ENCODE measurements at regions not wholly inside any gene's neighbourhood (a gene's known extent, or its start where the extent isn't known, plus 50 kb on each side); places are given as distances from the start of the nearest gene placed in this dataset.
"Not testable (repeated sequence)": the region's sequence is repeated elsewhere in the genome, so short reads cannot be mapped to it uniquely, and the experiment has no call there.

DNA sequence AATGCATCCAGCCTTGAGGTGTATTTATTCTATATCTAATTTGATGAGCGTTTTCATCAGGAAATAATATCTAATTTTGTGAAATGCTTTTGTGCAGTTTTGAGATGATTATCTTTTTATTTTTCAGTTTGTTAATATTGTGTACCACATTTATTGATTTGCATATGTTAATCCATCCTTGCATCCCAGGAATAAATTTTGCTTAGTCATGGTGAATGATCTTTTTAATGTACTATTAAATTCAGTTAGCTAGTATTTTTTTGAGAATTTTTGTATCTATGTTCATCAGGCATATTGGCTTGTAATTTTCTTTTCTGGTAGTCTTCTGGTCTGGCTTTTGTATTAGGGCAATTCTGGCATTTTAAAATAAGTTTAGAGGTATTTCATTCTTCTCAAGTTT is 697.5 kb upstream of the ADGRL4 start:
- H3K9ac ChIP-seq (ENCODE audit: insufficient read length, low read depth), result no peak overlapping the region
- no peak for DNase-seq (ENCODE audit: low read depth, low spot score)
- no peaks in the 10 kb centered on the region for H3K36me3 ChIP-seq (ENCODE audit: insufficient read depth, insufficient read length, low read length)
- no peak for TF ChIP-seq ZNF274 (IDR thresholded peaks at IDR 0.05; ENCODE audit: low read depth, low read length)
- no peak for TF ChIP-seq YY1 (IDR thresholded peaks at IDR 0.05; ENCODE audit: insufficient read depth, insufficient read length)
- no peak for TF ChIP-seq SUZ12 (IDR thresholded peaks at IDR 0.05; ENCODE audit: extremely low read depth, insufficient read depth, insufficient read length)
- no peaks in the 10 kb centered on the region for H3K27me3 ChIP-seq (ENCODE audit: insufficient read depth, insufficient read length)
- H3K4me1 ChIP-seq (ENCODE audit: insufficient read depth, insufficient read length), result peaks cover 2% of the 10 kb centered on the region
- no peak overlapping the region for H3K4me3 ChIP-seq (ENCODE audit: insufficient read length, low read depth)
- H3K9me3 ChIP-seq (ENCODE audit: insufficient read depth, low read length), result no peaks in the 10 kb centered on the region; the same call in 1 of the 2 replicates

DNA sequence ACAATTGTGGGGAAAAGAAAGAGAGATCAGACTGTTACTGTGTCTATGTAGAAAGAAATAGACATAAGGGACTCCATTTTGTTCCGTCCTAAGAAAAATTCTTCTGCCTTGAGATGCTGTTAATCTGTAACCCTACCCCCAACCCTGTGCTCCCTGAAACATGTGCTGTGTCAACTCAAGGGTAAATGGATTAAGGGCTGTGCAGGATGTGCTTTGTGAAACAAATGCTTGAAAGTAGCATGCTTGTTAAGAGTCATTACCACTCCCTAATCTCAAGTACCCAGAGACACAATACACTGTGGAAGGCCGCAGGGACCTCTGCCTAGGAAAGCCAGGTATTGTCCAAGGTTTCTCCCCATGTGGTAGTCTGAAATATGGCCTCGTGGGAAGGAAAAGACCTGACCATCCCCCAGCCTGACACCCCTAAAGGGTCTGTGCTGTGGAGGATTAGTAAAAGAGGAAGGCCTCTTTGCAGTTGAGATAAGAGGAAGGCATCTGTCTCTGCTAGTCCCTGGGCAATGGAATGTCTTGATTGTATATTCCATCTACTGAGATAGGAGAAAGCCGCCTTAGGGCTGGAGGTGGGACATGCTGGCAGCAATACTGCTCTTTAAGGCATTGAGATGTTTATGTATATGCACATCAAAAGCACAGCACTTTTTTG is 695.9 kb upstream of the ADGRL4 start:
- H3K36me3 ChIP-seq (ENCODE audit: insufficient read depth, insufficient read length, low read length); H3K27me3 ChIP-seq (ENCODE audit: insufficient read depth, insufficient read length); H3K4me3 ChIP-seq (ENCODE audit: insufficient read length, low read depth); H3K4me1 ChIP-seq (ENCODE audit: insufficient read depth, insufficient read length); H3K9me3 ChIP-seq (ENCODE audit: insufficient read depth, low read length); H3K9ac ChIP-seq (ENCODE audit: insufficient read length, low read depth): not testable (repeated sequence)
- peak; percentile 48 for DNase-seq (ENCODE audit: low read depth, low spot score)

DNA sequence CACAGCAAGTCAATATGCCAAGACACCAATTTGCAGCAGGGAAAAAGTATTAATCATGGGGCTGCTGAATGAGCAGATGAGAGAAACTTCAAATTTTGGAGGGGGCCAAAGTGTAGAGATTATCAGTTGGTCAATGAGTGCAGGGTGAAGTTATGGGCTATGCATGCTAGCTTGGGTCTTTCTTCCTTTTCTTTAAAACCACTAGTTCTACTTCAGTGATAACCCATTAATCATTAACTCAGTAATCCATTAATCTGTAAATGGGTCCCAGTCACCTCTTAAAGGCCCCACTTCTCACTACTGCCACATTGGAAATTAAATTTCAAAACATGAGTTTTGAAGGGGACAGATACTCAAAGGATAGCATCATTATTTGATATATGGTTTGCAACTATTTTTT is 688.6 kb upstream of the ADGRL4 start:
- Histone ChIP-seq H3K36me3 (ENCODE audit: insufficient read depth, insufficient read length, low read length) (no peaks in the 10 kb centered on the region), H3K9me3 (ENCODE audit: insufficient read depth, low read length) (no peaks in the 10 kb centered on the region), H3K4me3 (ENCODE audit: insufficient read length, low read depth) (no peak overlapping the region), H3K4me1 (ENCODE audit: insufficient read depth, insufficient read length) (no peaks in the 10 kb centered on the region), H3K9ac (ENCODE audit: insufficient read length, low read depth) (no peak overlapping the region), H3K27me3 (ENCODE audit: insufficient read depth, insufficient read length) (no peaks in the 10 kb centered on the region)
- DNase-seq (ENCODE audit: low read depth, low spot score), result no peak
- no peak for TF ChIP-seq YY1 (IDR thresholded peaks at IDR 0.05; ENCODE audit: insufficient read depth, insufficient read length)

DNA sequence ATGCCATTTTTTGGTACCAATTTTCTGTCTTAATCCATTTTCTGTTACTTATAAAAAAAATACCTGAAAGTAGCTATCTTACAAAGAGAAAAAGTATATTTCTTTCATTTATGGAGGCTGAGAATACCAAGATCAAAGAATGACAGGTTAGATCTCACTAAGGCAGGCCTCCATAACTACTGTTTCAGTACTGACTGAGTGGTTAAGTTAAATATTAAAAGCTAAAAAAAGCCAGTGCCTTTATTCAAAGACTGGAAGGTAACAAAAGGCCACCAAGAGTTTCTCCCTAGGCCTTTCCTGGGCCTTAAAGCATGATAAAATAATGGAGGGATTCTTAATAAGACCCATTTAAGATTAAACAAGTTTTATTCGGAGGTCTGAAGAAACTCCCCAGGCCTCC is 687.7 kb upstream of the ADGRL4 start:
- Histone ChIP-seq H3K4me3 (ENCODE audit: insufficient read length, low read depth) (no peak overlapping the region), H3K36me3 (ENCODE audit: insufficient read depth, insufficient read length, low read length) (no peaks in the 10 kb centered on the region)

DNA sequence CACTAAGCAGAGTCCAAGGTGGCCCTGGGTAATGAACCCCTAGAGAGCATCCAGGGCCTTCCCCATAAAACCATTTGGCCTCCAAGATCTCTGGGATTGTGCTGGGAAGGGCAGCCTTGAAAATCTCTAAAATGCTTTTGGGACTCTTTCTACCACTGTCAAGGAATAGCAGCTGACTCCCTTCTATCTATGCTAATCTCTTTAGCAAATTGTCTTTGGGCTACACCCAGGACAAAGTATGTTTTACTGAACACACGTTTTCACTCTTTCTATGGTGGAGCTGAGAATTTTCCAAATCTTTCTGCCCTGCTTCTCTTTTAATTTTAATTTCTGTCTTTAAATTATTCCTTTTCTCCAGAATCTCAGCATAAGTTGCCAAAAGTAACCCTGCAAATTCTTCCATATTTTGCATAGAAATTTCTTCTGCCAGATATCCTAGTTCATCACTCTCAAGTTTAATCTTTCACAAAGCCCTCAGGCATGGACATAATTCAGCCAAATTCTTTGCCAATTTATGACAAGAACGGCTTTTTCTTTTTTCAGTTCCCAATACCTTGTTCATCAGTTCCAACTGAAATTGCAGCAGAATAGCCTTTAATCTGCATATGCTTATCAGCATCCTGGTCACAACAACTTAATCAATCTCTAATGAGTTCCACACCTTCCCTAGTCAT is 687.0 kb upstream of the ADGRL4 start:
- Histone ChIP-seq H3K9ac (ENCODE audit: insufficient read length, low read depth) (no peak overlapping the region), H3K9me3 (ENCODE audit: insufficient read depth, low read length) (no peaks in the 10 kb centered on the region), H3K27me3 (ENCODE audit: insufficient read depth, insufficient read length) (no peaks in the 10 kb centered on the region), H3K4me1 (ENCODE audit: insufficient read depth, insufficient read length) (no peaks in the 10 kb centered on the region), H3K36me3 (ENCODE audit: insufficient read depth, insufficient read length, low read length) (no peaks in the 10 kb centered on the region), H3K4me3 (ENCODE audit: insufficient read length, low read depth) (no peak overlapping the region)
- no peak for DNase-seq (ENCODE audit: low read depth, low spot score)
- TF ChIP-seq ZNF274 (IDR thresholded peaks at IDR 0.05; ENCODE audit: low read depth, low read length), result no peak
- TF ChIP-seq YY1 (IDR thresholded peaks at IDR 0.05; ENCODE audit: insufficient read depth, insufficient read length), result no peak
- TF ChIP-seq SUZ12 (IDR thresholded peaks at IDR 0.05; ENCODE audit: extremely low read depth, insufficient read depth, insufficient read length), result no peak

More for the DNA sequence above, 687.7 kb upstream of the ADGRL4 start:
- Histone ChIP-seq H3K9ac (ENCODE audit: insufficient read length, low read depth) (no peak overlapping the region), H3K9me3 (ENCODE audit: insufficient read depth, low read length) (no peaks in the 10 kb centered on the region), H3K27me3 (ENCODE audit: insufficient read depth, insufficient read length) (no peaks in the 10 kb centered on the region), H3K4me1 (ENCODE audit: insufficient read depth, insufficient read length) (no peaks in the 10 kb centered on the region)
- DNase-seq (ENCODE audit: low read depth, low spot score), result no peak
- TF ChIP-seq SUZ12 (IDR thresholded peaks at IDR 0.05; ENCODE audit: extremely low read depth, insufficient read depth, insufficient read length) (no peak), YY1 (IDR thresholded peaks at IDR 0.05; ENCODE audit: insufficient read depth, insufficient read length) (no peak), ZNF274 (IDR thresholded peaks at IDR 0.05; ENCODE audit: low read depth, low read length) (no peak)

DNA sequence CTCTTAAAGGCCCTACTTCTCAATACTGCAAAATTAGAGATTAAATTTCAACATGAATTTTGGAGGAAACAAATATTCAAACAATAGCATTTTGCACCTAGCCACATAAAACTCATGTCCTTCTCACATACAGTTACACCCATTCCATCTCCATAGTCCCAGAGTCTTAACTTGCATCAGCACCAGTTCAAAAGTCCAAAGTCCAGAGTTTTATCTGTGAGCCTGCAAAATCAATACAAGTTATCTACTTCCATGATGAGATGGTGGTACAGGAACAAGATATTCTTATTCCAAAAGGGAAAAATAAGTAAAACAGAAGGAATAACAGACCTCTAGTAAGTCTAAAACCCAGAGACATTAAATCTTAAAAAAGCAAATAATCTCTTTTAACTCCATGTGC is 686.0 kb upstream of the ADGRL4 start:
- Histone ChIP-seq H3K27me3 (ENCODE audit: insufficient read depth, insufficient read length) (no peaks in the 10 kb centered on the region), H3K4me1 (ENCODE audit: insufficient read depth, insufficient read length) (no peaks in the 10 kb centered on the region), H3K36me3 (ENCODE audit: insufficient read depth, insufficient read length, low read length) (no peaks in the 10 kb centered on the region), H3K4me3 (ENCODE audit: insufficient read length, low read depth) (no peak overlapping the region), H3K9ac (ENCODE audit: insufficient read length, low read depth) (no peak overlapping the region), H3K9me3 (ENCODE audit: insufficient read depth, low read length) (no peaks in the 10 kb centered on the region)
- TF ChIP-seq SUZ12 (IDR thresholded peaks at IDR 0.05; ENCODE audit: extremely low read depth, insufficient read depth, insufficient read length), result no peak
- TF ChIP-seq YY1 (IDR thresholded peaks at IDR 0.05; ENCODE audit: insufficient read depth, insufficient read length), result no peak
- no peak for TF ChIP-seq ZNF274 (IDR thresholded peaks at IDR 0.05; ENCODE audit: low read depth, low read length)
- DNase-seq (ENCODE audit: low read depth, low spot score), result no peak

DNA sequence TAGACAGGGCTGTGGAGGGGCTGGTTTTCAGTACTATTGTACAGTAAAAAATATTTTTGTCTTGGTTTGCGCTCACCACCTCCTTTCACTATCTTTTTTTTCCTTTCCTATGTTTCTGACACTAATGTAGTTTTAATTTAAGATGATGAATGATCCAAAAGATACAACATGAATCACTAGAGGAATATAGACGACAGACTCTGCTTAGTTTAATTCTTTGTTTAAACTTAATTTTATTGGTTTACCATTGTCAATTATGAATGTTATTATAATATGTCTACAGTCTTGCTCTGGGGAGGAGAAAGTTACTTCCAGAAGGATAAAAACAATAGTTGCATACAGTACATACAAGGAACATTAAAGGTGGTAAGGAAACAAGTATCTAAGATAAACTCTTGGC is 682.4 kb upstream of the ADGRL4 start:
- Histone ChIP-seq H3K9ac (ENCODE audit: insufficient read length, low read depth) (no peak overlapping the region), H3K4me1 (ENCODE audit: insufficient read depth, insufficient read length) (no peaks in the 10 kb centered on the region), H3K4me3 (ENCODE audit: insufficient read length, low read depth) (no peak overlapping the region), H3K27me3 (ENCODE audit: insufficient read depth, insufficient read length) (no peaks in the 10 kb centered on the region), H3K9me3 (ENCODE audit: insufficient read depth, low read length) (no peaks in the 10 kb centered on the region), H3K36me3 (ENCODE audit: insufficient read depth, insufficient read length, low read length) (no peaks in the 10 kb centered on the region)
- TF ChIP-seq SUZ12 (IDR thresholded peaks at IDR 0.05; ENCODE audit: extremely low read depth, insufficient read depth, insufficient read length), result no peak
- no peak for TF ChIP-seq YY1 (IDR thresholded peaks at IDR 0.05; ENCODE audit: insufficient read depth, insufficient read length)
- no peak for TF ChIP-seq ZNF274 (IDR thresholded peaks at IDR 0.05; ENCODE audit: low read depth, low read length)
- no peak for DNase-seq (ENCODE audit: low read depth, low spot score)
